Astrocyte of the cerebellum (primary cell): ENCODE measurements at regions not wholly inside any gene's neighbourhood (a gene's known extent, or its start where the extent isn't known, plus 50 kb on each side); places are given as distances from the start of the nearest gene placed in this dataset.

Experiments
- DNase-seq: peaks from one replicate; pipeline ENCODE4 v3.0.0-alpha.2; 2011; ENCODE audit warnings: low read depth
- H3K4me3 ChIP-seq: 2 replicates; pipeline ENCODE4 v1.5.1; 2011; ENCODE audit warnings: mild to moderate bottlenecking, low read depth, low read length, moderate library complexity
- in situ Hi-C: cut with HindIII; loops from 2 replicates; pipeline ENCODE4 v1.10.0; 2017; ENCODE audit warnings: low sequenced_read_pairs
- TF ChIP-seq, protein P1 (sequence below): IDR thresholded peaks from 2 replicates; pipeline ENCODE4 v1.5.1; 2012; ENCODE audit warnings: low read length, low read depth, moderate library complexity, mild to moderate bottlenecking; ENCODE audit errors: missing control alignments

DNA sequence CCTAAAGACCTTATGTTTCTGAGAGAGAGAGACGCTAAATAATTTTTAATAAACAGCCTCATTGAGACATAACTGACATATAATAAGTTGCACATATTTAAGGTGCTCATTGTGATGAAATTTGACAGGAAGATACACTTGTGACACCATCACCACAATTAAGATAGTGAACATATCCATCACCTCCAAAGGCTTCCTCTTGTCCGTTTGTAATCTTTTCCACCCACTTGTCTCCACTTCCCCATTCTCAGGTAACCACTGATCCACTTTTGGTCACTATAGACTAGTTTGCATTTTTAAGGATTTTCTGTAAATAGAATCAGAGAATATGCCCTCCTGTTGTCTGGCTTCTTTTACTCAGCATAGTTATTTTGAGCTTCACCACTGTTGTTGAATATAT, 195.1 kb upstream of the WDR11 start:
- no peak overlapping the region for H3K4me3 ChIP-seq
- in situ Hi-C loops = no loop called here
- TF ChIP-seq, protein P1, sequence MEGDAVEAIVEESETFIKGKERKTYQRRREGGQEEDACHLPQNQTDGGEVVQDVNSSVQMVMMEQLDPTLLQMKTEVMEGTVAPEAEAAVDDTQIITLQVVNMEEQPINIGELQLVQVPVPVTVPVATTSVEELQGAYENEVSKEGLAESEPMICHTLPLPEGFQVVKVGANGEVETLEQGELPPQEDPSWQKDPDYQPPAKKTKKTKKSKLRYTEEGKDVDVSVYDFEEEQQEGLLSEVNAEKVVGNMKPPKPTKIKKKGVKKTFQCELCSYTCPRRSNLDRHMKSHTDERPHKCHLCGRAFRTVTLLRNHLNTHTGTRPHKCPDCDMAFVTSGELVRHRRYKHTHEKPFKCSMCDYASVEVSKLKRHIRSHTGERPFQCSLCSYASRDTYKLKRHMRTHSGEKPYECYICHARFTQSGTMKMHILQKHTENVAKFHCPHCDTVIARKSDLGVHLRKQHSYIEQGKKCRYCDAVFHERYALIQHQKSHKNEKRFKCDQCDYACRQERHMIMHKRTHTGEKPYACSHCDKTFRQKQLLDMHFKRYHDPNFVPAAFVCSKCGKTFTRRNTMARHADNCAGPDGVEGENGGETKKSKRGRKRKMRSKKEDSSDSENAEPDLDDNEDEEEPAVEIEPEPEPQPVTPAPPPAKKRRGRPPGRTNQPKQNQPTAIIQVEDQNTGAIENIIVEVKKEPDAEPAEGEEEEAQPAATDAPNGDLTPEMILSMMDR = no peak
- no peak for DNase-seq

DNA sequence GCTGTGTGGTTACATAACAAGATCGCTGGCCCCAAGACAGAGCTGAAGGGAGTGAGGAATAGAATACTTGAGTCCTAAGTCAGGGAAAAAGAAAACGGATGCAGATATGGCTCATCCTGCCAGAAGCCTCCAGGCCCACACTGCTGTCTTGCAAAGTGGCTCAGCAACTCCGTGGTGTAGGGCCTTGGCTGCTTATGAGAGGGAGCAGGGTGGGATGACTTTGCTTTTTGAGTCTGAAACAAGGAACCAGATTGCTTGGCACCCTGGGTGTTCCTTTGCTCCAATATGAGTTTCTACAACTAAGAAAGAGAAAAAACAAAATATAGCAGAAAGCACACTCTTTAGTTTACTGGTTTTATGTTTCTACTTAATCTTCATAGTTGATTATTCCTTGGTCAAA, 193.8 kb upstream of the WDR11 start:
- in situ Hi-C loops = no loop called here
- DNase-seq = no peak
- H3K4me3 ChIP-seq = no peak overlapping the region
- TF ChIP-seq, protein P1 = no peak

DNA sequence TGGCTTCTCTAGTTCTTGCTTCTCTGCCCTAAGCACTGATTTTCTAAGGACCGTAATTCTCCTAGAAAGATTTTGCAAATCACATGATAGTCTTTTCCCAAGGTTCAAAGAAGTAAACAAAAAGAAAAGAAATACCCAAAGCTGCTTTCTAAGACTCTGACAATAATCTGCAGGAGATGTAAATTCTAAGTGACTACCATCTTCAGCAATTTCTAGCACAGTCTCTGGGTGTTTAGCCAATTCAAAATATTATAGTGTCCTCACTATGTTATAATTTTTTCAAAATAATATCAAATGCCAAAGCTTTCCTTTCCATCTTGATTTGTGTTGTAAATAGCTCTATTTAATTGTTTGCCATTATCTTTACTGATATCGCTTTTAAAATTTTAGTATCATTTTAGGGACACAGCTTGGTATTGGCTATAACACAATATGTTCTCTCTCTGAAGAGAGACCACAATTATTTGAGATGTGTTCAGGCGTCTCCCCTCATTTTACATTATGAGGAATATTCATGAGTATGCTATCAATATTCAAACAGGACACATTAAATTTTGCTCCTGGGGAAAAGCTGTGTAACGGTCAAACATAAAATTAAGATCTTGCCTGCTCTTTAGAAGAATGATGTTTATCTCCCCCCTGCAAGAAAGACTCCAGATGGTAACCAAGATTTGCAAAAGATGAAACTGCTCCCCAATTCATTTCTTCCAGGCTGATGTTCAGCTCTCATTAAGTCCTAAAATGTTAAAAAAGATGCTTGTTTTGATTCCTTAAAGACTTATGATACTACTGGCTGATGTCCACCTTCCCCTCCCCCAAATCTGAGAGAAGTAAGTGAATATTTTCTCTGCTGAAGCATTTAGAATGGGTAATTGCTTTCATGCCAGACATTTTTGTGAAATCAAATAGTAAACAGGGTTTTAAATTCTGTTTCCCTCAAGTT, 191.9 kb upstream of the WDR11 start:
- in situ Hi-C loops = no loop called here
- no peak for DNase-seq
- H3K4me3 ChIP-seq = no peak overlapping the region
- TF ChIP-seq, protein P1 = no peak

DNA sequence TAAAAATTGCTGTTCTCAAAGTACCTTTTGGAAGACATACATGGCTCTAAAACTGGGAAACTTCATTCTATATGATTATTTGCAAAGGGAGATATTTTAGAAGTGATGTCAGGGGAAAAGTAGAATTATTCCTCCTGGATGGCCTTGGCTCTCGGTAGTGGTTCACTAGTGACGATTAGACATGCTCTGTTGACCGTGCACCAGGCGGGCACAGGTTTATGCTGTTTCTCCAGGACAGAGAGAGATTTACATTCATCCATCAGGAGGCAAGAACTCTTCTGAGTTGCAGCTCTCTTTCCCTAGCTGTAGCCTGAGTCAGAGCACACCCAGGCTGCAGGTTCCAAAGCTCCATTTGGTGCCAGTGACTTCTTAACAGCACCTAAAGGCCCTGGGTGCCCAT, 184.9 kb upstream of the WDR11 start:
- in situ Hi-C loops = no loop called here
- H3K4me3 ChIP-seq = no peak overlapping the region
- no peak for DNase-seq
- TF ChIP-seq, protein P1 = no peak

DNA sequence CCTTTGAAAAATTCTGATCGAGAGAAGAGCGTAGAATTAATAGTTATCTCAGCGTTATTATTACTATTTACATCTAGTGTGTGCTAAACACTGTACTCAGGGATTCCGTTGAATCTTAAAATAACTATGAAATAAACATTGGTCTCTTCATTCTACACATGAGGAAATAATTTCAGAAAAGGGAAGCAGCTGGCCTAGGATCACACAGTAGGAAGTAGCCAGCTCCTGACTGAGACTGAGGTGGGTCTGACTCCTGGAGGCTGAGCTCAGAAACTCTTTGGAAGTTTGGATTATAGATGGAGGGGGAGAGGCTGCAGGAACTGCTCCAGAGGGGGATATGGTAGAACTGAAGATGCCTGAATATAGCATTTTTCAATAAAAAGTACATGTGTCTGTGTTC, 183.9 kb upstream of the WDR11 start:
- in situ Hi-C loops = no loop called here
- TF ChIP-seq, protein P1 = no peak
- DNase-seq = no peak
- H3K4me3 ChIP-seq = no peak overlapping the region

DNA sequence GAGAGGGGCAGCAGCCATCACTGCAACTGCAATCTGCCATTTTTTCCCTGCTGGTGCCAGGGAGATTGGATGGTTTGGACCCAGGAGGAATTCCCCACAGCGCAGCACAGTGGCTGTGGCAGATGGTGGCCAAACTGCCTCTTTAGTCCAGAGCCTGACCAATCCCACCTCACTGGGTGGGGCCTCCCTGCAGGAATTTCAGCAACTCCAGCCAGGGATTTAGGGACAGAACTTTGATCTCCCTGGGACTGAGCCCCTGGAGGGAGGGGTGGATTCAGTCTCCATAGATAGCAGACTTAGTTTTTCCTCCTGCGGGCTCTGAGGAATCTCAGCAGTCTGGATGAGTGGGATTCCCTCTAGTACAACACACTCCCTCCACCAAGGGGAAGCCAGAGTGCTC, 179.7 kb upstream of the WDR11 start:
- in situ Hi-C loops = no loop called here
- no peak for DNase-seq
- TF ChIP-seq, protein P1 = no peak
- H3K4me3 ChIP-seq = no peak overlapping the region
